Right lobe of liver (tissue), 4 donors: ENCODE measurements at regions not wholly inside any gene's neighbourhood (a gene's known extent, or its start where the extent isn't known, plus 50 kb on each side); places are given as distances from the start of the nearest gene placed in this dataset.

Source experiments
- POLR2A ChIP-seq: fragments of 450-650 bp; IDR thresholded peaks from one replicate; pipeline ENCODE4 v1.6.1; 2017; ENCODE audit warnings: antibody characterized with exemption, mild to moderate bottlenecking
- TF ChIP-seq, protein P1 (sequence below), 4 donors: fragments of 200-600 bp in 3 of 4; fragments of 450-650 bp in 1 of 4; IDR thresholded peaks; one replicate each; pipeline versions ENCODE4 v1.5.1 to v1.8.0; 2016 to 2022; ENCODE audit warnings: antibody characterized with exemption in 4 of 4, mild to moderate bottlenecking in 2 of 4
- donor health status: DM: no; HTN: no; CAD: no.
- donor health status: DM: no; HTN: no; CAD: no.
- donor health status: DM: no; HTN: yes; CAD: no.

DNA sequence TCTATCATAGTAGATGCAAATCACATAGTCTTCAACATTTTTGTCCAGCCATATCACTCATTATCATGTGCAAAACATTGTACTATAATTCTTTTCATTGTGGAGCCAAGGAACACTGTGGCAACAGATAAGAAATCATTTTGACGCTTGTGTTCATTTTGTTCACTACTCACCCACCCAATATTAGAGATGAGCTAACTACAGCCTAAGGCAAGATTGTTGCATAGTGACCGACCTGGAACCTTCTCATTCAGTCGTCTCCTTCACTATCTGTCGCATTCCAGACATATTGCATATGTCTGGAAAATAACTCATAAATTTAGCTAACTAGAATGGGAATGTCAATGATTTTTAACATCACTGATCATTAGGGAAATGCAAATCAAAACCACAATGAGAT is 270.3 kb downstream of the CGGBP1 start:
- TF ChIP-seq, protein P1, sequence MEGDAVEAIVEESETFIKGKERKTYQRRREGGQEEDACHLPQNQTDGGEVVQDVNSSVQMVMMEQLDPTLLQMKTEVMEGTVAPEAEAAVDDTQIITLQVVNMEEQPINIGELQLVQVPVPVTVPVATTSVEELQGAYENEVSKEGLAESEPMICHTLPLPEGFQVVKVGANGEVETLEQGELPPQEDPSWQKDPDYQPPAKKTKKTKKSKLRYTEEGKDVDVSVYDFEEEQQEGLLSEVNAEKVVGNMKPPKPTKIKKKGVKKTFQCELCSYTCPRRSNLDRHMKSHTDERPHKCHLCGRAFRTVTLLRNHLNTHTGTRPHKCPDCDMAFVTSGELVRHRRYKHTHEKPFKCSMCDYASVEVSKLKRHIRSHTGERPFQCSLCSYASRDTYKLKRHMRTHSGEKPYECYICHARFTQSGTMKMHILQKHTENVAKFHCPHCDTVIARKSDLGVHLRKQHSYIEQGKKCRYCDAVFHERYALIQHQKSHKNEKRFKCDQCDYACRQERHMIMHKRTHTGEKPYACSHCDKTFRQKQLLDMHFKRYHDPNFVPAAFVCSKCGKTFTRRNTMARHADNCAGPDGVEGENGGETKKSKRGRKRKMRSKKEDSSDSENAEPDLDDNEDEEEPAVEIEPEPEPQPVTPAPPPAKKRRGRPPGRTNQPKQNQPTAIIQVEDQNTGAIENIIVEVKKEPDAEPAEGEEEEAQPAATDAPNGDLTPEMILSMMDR (IDR thresholded peaks at IDR 0.05), result no peak
- TF ChIP-seq POLR2A, result no peak
